Muscle layer of colon (tissue), 2 donors: ENCODE measurements at regions not wholly inside any gene's neighbourhood (a gene's known extent, or its start where the extent isn't known, plus 50 kb on each side); places are given as distances from the start of the nearest gene placed in this dataset.
A peak's percentile ranks its signal among the peaks of the same experiment; 100 is the strongest.

Experiments used
- H3K27ac ChIP-seq: one replicate; pipeline ENCODE4 v1.7.0; 2013; ENCODE audit warnings: low read depth, mild to moderate bottlenecking, low read length, moderate library complexity
- H3K27me3 ChIP-seq, 2 donors: one replicate each; pipeline ENCODE4 v1.7.0; 2013; ENCODE audit warnings: low read length in 2 of 2, mild to moderate bottlenecking in 2 of 2; ENCODE audit not compliant: insufficient read depth in 2 of 2, control insufficient read depth in 1 of 2
- H3K36me3 ChIP-seq: one replicate; pipeline ENCODE4 v1.7.0; 2013; ENCODE audit warnings: mild to moderate bottlenecking, low read length; ENCODE audit not compliant: insufficient read depth
- H3K4me1 ChIP-seq: one replicate; pipeline ENCODE4 v1.7.0; 2013; ENCODE audit warnings: mild to moderate bottlenecking, low read length; ENCODE audit not compliant: insufficient read depth
- H3K4me3 ChIP-seq, 2 donors: one replicate each; pipeline ENCODE4 v1.7.0; 2013; ENCODE audit warnings: low read length in 2 of 2, low read depth in 1 of 2, mild to moderate bottlenecking in 1 of 2, moderate library complexity in 1 of 2
- H3K9ac ChIP-seq: one replicate; pipeline ENCODE4 v1.7.0; 2013; ENCODE audit warnings: low read length
- H3K9me3 ChIP-seq: one replicate; pipeline ENCODE4 v1.7.0; 2013; ENCODE audit warnings: mild to moderate bottlenecking, low read length
- donor health status: abdominal sarcoma.
- donor health status: Adenocarcinoma of cecum.

DNA sequence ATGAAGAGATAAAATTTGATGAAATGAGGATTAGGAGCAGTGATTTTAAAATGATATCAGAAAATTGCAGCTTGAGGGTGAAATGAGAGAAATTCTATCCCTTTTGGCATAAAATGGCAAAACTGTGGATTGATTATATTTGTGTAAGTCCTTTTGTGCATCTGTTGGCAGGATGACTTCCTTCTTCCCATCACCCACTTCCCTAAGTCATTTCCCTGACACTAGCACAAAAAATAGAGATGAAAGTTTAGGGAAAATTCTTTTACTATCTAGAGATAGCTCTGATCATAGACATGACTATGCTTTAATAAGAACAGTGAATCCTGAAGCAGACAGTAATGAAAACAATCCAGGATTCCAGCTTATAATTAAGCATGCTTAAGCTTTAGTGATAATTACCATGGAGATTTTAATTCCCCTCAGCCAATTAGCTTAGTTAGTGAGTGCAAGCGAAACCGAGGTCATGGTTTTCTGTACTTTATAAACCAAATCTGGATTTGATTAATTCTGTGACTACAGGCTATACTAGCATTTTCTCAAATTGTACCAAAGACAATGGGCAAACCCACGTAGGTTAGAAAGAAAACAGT is 163.6 kb upstream of the TARS1 start:
- Histone ChIP-seq H3K36me3 (no peaks in the 10 kb centered on the region), H3K9me3 (no peaks in the 10 kb centered on the region), H3K4me1 (peaks cover 13% of the 10 kb centered on the region)

DNA sequence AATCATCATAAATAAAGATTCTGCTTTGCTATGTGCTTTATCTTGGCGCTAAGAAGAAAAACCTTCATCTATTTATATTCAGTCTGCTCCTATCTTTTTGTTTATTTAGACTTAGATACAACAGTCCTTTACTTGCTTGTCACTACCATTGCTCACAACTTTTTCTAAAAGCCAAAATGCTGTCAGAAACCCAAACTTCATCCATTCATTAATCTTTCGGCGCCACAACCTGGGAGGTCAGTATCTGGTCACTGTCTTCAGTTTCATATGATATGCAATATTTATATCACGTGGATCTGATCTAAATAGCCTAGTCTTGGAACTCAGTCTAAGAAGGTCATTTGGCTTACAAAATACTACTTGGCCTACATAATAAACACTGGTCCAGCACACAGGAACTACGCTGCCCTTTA is 159.3 kb upstream of the TARS1 start:
- no peak overlapping the region for H3K9ac ChIP-seq
- no peak overlapping the region for H3K27ac ChIP-seq
- H3K9me3 ChIP-seq = no peaks in the 10 kb centered on the region
- no peak overlapping the region for H3K4me3 ChIP-seq
- peaks cover 16% of the 10 kb centered on the region for H3K4me1 ChIP-seq
- H3K36me3 ChIP-seq = no peaks in the 10 kb centered on the region
- no peaks in the 10 kb centered on the region for H3K27me3 ChIP-seq

More for the DNA sequence above, 163.6 kb upstream of the TARS1 start:
- Histone ChIP-seq H3K9ac (no peak overlapping the region), H3K27ac (no peak overlapping the region), H3K4me3 (no peak overlapping the region), H3K27me3 (no peaks in the 10 kb centered on the region)

DNA sequence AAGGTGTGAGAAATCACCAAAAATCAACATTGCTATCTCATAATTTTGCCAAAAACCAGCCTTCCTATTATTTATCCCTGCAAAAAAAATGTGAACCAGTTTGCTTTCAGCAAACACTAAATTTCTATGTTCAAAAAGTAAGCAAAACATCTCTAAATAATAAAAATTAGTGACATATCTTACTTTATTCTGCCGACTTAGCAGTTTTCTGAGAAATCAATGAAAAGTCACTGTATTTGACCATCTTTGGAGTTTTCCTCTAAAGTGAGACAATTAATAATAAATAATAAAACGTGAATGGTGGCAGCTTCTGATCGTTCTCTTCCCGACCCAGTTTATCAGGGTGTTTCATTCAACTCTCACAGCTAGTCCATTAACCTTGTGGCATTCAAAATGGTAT is 158.6 kb upstream of the TARS1 start:
- no peaks in the 10 kb centered on the region for H3K9me3 ChIP-seq
- H3K27ac ChIP-seq = no peak overlapping the region
- no peak overlapping the region for H3K4me3 ChIP-seq
- peaks cover 9% of the 10 kb centered on the region for H3K4me1 ChIP-seq
- no peaks in the 10 kb centered on the region for H3K36me3 ChIP-seq
- H3K27me3 ChIP-seq = no peaks in the 10 kb centered on the region
- H3K9ac ChIP-seq = no peak overlapping the region

DNA sequence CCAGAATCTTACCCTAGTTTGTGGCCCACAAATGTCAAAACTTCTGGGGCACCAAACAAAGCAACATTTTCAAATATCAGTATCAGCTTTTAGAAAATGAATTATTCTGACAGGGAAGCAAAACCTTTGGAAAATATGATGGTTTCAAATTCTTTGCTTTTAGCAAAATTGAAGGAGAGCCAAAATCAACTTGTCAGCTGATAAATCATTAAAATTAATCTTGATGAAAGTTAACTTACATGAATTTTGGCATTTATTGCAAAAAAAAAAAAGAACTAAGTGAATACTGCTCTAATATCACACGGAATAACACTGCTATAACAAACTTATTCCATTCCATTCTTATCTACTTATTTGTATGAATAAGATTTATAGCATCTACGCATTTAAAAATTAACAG is 158.1 kb upstream of the TARS1 start:
- H3K4me1 ChIP-seq = peaks cover 9% of the 10 kb centered on the region
- H3K9me3 ChIP-seq = no peaks in the 10 kb centered on the region
- H3K27ac ChIP-seq = no peak overlapping the region
- H3K9ac ChIP-seq = no peak overlapping the region
- H3K27me3 ChIP-seq = no peaks in the 10 kb centered on the region
- no peak overlapping the region for H3K4me3 ChIP-seq
- H3K36me3 ChIP-seq = no peaks in the 10 kb centered on the region

DNA sequence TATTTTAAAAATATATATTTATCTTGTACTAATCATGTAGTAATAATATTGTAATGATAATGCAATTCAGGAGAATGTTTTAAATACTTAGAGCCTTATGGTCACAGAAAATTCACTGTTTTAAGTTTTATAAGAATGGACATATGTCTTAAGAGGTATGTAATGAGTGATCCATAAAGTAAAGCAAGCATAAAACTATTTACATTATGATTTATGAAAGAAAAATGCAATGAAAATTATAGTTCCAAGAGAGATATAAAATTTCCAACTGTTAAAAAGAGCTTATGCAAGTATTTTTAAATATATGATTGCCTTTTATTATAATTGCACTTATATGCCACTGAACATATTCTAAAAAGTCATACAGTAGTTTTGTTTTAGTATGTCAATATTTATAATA is 157.5 kb upstream of the TARS1 start:
- no peak overlapping the region for H3K27ac ChIP-seq
- H3K36me3 ChIP-seq = no peaks in the 10 kb centered on the region
- no peaks in the 10 kb centered on the region for H3K27me3 ChIP-seq
- H3K4me3 ChIP-seq = no peak overlapping the region
- peaks cover 9% of the 10 kb centered on the region for H3K4me1 ChIP-seq
- no peaks in the 10 kb centered on the region for H3K9me3 ChIP-seq
- H3K9ac ChIP-seq = no peak overlapping the region

GRCh38 chr5:33284681-33285080 is 156.1 kb upstream of the TARS1 start:
- Histone ChIP-seq H3K4me1 (peaks cover 9% of the 10 kb centered on the region), H3K27me3 (no peaks in the 10 kb centered on the region), H3K9me3 (no peaks in the 10 kb centered on the region), H3K36me3 (no peaks in the 10 kb centered on the region), H3K9ac (no peak overlapping the region), H3K27ac (no peak overlapping the region), H3K4me3 (no peak overlapping the region)

DNA sequence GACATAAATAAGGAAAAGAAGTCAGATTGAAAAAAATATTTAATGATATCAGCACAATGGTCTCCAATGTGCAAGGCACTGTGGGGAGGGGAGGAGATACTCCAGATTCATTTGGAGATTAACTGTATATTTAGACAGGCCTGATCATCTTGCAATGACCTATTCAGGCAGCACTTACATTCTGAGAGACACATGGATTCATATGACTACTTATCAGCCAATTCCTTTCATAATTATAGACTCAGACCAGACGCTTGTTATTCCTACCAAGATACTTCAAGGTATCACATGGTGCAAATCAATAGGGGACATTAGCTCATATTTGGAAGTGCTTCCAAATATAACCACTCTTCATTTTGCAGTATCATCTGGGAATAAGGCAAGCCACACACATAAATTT is 153.5 kb upstream of the TARS1 start:
- Histone ChIP-seq H3K4me3 (no peak overlapping the region), H3K9ac (no peak overlapping the region), H3K27me3 (no peaks in the 10 kb centered on the region), H3K36me3 (no peaks in the 10 kb centered on the region), H3K4me1 (peaks cover 3% of the 10 kb centered on the region), H3K27ac (no peak overlapping the region), H3K9me3 (no peaks in the 10 kb centered on the region)

DNA sequence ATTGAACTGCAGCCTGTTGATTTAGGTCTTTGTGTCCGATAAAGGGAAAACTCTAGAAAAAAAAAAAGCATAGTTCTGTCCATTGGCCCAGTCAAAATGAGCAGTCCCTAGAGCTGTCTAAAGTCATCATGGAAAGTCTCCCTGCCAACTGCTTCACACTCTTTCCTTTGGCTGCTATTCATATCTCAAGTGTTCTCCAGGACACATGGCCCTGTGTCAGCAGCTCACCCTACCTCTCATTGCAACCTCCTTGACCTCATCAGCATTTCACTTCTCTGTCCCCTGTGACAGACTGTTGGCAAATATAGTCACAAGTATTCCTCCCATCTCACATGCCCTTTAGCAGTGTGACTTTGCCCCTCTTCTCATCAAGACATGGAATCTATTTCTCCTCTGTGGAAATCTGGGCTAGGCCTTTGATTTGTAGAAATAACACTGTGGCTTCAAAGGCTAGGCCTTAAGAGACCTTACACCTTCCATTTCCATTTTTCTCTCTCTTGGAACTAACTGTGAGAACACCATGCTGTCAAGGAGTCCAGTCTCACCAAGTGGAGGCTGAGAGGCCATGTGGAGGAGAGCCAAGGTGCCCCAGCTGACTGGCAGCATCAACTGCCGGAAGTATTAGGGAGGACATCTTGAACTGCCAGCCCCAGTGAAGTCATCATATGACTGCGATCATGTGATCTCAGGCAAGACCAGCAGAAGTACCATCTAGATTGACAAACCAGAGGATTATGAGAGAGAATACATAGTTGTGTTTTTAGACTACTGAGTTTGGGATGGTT is 149.4 kb upstream of the TARS1 start:
- H3K36me3 ChIP-seq = no peaks in the 10 kb centered on the region
- H3K9ac ChIP-seq = no peak overlapping the region
- H3K27ac ChIP-seq = no peak overlapping the region
- no peaks in the 10 kb centered on the region for H3K27me3 ChIP-seq
- H3K4me3 ChIP-seq = no peak overlapping the region
- H3K4me1 ChIP-seq = no peaks in the 10 kb centered on the region
- no peaks in the 10 kb centered on the region for H3K9me3 ChIP-seq

DNA sequence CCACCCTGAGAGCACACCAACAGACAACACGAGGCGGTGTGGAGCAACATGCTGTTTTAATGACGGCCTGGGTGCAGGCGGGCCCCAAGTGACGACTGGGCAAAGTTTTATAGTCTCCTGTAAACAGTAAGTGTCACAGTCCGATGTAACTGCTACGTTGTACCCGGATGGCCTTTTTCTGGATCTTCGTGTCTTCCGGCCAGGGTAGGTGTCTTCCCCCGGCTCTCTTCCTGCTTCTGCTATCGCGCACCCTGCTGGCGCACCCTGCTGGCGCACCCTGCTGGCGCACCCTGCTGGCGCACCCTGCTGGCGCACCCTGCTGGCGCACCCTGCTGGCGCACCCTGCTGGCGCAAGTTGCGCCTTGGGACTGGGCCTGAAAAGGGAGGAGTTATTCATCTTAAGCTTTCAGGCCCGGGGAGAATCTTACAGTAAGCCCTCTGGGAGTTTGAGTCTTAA is 143.0 kb upstream of the TARS1 start:
- Histone ChIP-seq H3K36me3 (no peaks in the 10 kb centered on the region), H3K27ac (no peak overlapping the region), H3K4me1 (peaks cover 22% of the 10 kb centered on the region), H3K27me3 (no peaks in the 10 kb centered on the region), H3K4me3 (no peak overlapping the region), H3K9me3 (no peaks in the 10 kb centered on the region), H3K9ac (no peak overlapping the region)

GRCh38 chr5:33299621-33300208 is 141.1 kb upstream of the TARS1 start:
- no peaks in the 10 kb centered on the region for H3K9me3 ChIP-seq
- H3K27ac ChIP-seq = peak overlapping the region; percentile 2
- H3K27me3 ChIP-seq = no peaks in the 10 kb centered on the region
- peaks cover 32% of the 10 kb centered on the region for H3K4me1 ChIP-seq
- no peaks in the 10 kb centered on the region for H3K36me3 ChIP-seq
- no peak overlapping the region for H3K4me3 ChIP-seq
- no peak overlapping the region for H3K9ac ChIP-seq

DNA sequence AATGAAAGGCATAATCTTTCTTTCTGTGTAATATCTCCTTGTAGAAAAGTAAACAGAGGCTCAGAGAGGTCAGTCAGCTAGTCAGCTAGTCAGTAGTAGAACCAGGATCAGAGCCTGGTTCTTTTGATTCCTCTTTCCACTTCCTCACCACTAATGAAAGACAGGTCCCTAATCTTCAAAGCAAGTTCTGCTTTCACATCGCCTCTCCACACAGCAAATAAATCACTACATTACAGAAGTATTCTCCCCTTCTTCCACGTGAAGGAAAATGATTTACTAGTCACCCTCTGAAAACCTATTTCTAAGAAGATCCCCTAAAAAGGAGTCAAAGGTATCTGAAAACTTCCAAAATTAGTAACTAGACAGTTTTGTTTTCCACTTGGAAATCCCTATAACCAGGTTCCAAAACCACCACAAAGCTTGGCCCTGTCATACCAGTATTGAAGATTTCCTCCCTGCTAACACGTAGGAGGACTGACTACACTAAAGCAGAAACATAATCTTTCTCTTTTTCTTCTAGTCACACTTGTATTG is 140.5 kb upstream of the TARS1 start:
- Histone ChIP-seq H3K27me3 (no peaks in the 10 kb centered on the region), H3K9ac (no peak overlapping the region), H3K4me1 (peaks cover 32% of the 10 kb centered on the region), H3K27ac (peak overlapping the region; percentile 2), H3K36me3 (no peaks in the 10 kb centered on the region), H3K9me3 (no peaks in the 10 kb centered on the region), H3K4me3 (no peak overlapping the region)
